SK-N-SH treated with all-trans-retinoic acid at 6 μM for 48 hours (cell line): ENCODE measurements at regions not wholly inside any gene's neighbourhood (a gene's known extent, or its start where the extent isn't known, plus 50 kb on each side); places are given as distances from the start of the nearest gene placed in this dataset.

Experiments
- ATAC-seq: fragments of 200-7000 bp; cut with Tn5 transposase; 3 replicates; pipeline ENCODE4 v1.9.1; 2020; ENCODE audit warnings: mild to moderate bottlenecking, moderate library complexity
- ARNTL ChIP-seq: fragments of 450-650 bp; formaldehyde crosslinking; IDR thresholded peaks from 2 replicates; pipeline ENCODE4 v1.5.0; 2020; ENCODE audit warnings: low read depth, mild to moderate bottlenecking, moderate library complexity, borderline replicate concordance
- BACH2 ChIP-seq: fragments of 250-450 bp; sonication (Bioruptor Pico); IDR thresholded peaks from 2 replicates; pipeline ENCODE4 v1.9.0; 2021; ENCODE audit warnings: mild to moderate bottlenecking, borderline replicate concordance
- CREB5 ChIP-seq: fragments of 250-450 bp; sonication (Bioruptor Pico); IDR thresholded peaks from 2 replicates; pipeline ENCODE4 v1.5.1; 2020; ENCODE audit warnings: low read depth, mild to moderate bottlenecking, moderate library complexity
- CSDC2 ChIP-seq: fragments of 250-450 bp; sonication (Bioruptor Pico); IDR thresholded peaks from 2 replicates; pipeline ENCODE4 v1.5.0; 2020; ENCODE audit warnings: mild to moderate bottlenecking, moderate library complexity
- CSRNP3 ChIP-seq: fragments of 250-450 bp; sonication (Bioruptor Pico); IDR thresholded peaks from 2 replicates; pipeline ENCODE4 v1.5.1; 2021; ENCODE audit warnings: mild to moderate bottlenecking, moderate library complexity
- ESRRG ChIP-seq: fragments of 250-450 bp; sonication (Bioruptor Pico); IDR thresholded peaks from 2 replicates; pipeline ENCODE4 v1.6.1; 2021; ENCODE audit warnings: mild to moderate bottlenecking
- GLIS3 ChIP-seq: fragments of 250-450 bp; sonication (Bioruptor Pico); IDR thresholded peaks from 2 replicates; pipeline ENCODE4 v1.5.0; 2020; ENCODE audit warnings: mild to moderate bottlenecking, moderate library complexity
- ISL1 ChIP-seq: fragments of 250-450 bp; sonication (Bioruptor Pico); IDR thresholded peaks from 2 replicates; pipeline ENCODE4 v2.1.2; 2022; ENCODE audit warnings: mild to moderate bottlenecking, moderate library complexity
- OSR1 ChIP-seq: fragments of 250-450 bp; sonication (Bioruptor Pico); IDR thresholded peaks from 2 replicates; pipeline ENCODE4 v1.8.0; 2022; ENCODE audit warnings: moderate library complexity, mild to moderate bottlenecking, inconsistent platforms
- PATZ1 ChIP-seq: fragments of 250-450 bp; sonication (Bioruptor Pico); IDR thresholded peaks from 2 replicates; pipeline ENCODE4 v1.8.0; 2020; ENCODE audit warnings: mild to moderate bottlenecking, moderate library complexity, borderline replicate concordance
- PPARA ChIP-seq: fragments of 250-450 bp; sonication (Bioruptor Pico); IDR thresholded peaks from 2 replicates; pipeline ENCODE4 v1.5.0; 2020; ENCODE audit warnings: mild to moderate bottlenecking, borderline replicate concordance
- RARB ChIP-seq: fragments of 250-450 bp; sonication (Bioruptor Pico); IDR thresholded peaks from 2 replicates; pipeline ENCODE4 v1.8.0; 2021; ENCODE audit warnings: mild to moderate bottlenecking, moderate library complexity
- SNAI2 ChIP-seq: fragments of 250-450 bp; sonication (Bioruptor Pico); IDR thresholded peaks from 2 replicates; pipeline ENCODE4 v1.5.0; 2020; ENCODE audit warnings: mild to moderate bottlenecking, moderate library complexity
- TOX ChIP-seq: fragments of 250-450 bp; sonication (Bioruptor Pico); IDR thresholded peaks from 2 replicates; pipeline ENCODE4 v1.8.0; 2021; ENCODE audit warnings: mild to moderate bottlenecking, moderate library complexity, borderline replicate concordance
- ZC3H10 ChIP-seq: fragments of 250-450 bp; sonication (Bioruptor Pico); IDR thresholded peaks from 2 replicates; pipeline ENCODE4 v1.5.1; 2021; ENCODE audit warnings: mild to moderate bottlenecking, moderate library complexity
- ZFP3 ChIP-seq: fragments of 250-450 bp; sonication (Bioruptor Pico); IDR thresholded peaks from 2 replicates; pipeline ENCODE4 v1.5.0; 2020; ENCODE audit warnings: mild to moderate bottlenecking, moderate library complexity
- ZFP30 ChIP-seq: fragments of 450-650 bp; formaldehyde crosslinking; IDR thresholded peaks from 2 replicates; pipeline ENCODE4 v1.5.0; 2022; ENCODE audit warnings: mild to moderate bottlenecking, moderate library complexity
- ZNF565 ChIP-seq: fragments of 450-650 bp; formaldehyde crosslinking; conservative IDR thresholded peaks from 2 replicates; pipeline ENCODE4 v1.5.0; 2020; ENCODE audit warnings: low read depth, mild to moderate bottlenecking, moderate library complexity
- ZNF70 ChIP-seq: fragments of 450-650 bp; formaldehyde crosslinking; IDR thresholded peaks from 2 replicates; pipeline ENCODE4 v1.5.0; 2020; ENCODE audit warnings: mild to moderate bottlenecking, moderate library complexity
- ZNF8 ChIP-seq: fragments of 450-650 bp; formaldehyde crosslinking; IDR thresholded peaks from 2 replicates; pipeline ENCODE4 v1.5.0; 2020; ENCODE audit warnings: mild to moderate bottlenecking, moderate library complexity
- TF ChIP-seq, protein P1 (sequence below): fragments of 250-450 bp; sonication (Bioruptor Pico); IDR thresholded peaks from 2 replicates; pipeline ENCODE4 v1.5.0; 2020; ENCODE audit warnings: mild to moderate bottlenecking, moderate library complexity
- TF ChIP-seq, protein P2 (sequence below): fragments of 250-450 bp; sonication (Bioruptor Pico); IDR thresholded peaks from 2 replicates; pipeline ENCODE4 v1.8.0; 2021; ENCODE audit warnings: low read depth, mild to moderate bottlenecking, moderate library complexity, borderline replicate concordance

GRCh38 chr3:81245501-81245900 is 515.9 kb downstream of the GBE1 start:
- no peak for ATAC-seq
- TF ChIP-seq ISL1 (CRISPR knock-in tag), result no peak
- no peak for TF ChIP-seq RARB
- TF ChIP-seq SNAI2 (CRISPR knock-in tag), result no peak
- TF ChIP-seq CSRNP3, result no peak
- TF ChIP-seq CSDC2, result no peak

DNA sequence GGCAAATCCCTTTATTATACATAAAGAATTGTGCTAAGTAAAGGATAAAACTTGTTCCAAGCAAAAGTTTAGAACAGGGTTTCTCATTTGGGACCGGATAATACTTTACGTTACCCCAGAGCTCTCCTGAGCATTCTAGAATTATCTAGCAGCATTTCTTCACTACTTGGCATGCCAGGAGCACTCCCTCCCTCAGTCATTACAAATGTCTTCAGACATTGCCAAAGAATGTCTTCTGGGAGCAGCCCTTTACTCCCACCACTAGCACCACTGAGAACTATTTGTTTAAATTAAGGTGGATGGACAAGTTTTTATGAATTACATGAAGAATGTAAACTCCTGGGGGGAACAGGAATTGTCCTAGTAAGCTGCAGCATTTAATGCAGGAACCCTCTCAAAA is 516.4 kb downstream of the GBE1 start:
- no peak for ATAC-seq
- TF ChIP-seq, protein P1, sequence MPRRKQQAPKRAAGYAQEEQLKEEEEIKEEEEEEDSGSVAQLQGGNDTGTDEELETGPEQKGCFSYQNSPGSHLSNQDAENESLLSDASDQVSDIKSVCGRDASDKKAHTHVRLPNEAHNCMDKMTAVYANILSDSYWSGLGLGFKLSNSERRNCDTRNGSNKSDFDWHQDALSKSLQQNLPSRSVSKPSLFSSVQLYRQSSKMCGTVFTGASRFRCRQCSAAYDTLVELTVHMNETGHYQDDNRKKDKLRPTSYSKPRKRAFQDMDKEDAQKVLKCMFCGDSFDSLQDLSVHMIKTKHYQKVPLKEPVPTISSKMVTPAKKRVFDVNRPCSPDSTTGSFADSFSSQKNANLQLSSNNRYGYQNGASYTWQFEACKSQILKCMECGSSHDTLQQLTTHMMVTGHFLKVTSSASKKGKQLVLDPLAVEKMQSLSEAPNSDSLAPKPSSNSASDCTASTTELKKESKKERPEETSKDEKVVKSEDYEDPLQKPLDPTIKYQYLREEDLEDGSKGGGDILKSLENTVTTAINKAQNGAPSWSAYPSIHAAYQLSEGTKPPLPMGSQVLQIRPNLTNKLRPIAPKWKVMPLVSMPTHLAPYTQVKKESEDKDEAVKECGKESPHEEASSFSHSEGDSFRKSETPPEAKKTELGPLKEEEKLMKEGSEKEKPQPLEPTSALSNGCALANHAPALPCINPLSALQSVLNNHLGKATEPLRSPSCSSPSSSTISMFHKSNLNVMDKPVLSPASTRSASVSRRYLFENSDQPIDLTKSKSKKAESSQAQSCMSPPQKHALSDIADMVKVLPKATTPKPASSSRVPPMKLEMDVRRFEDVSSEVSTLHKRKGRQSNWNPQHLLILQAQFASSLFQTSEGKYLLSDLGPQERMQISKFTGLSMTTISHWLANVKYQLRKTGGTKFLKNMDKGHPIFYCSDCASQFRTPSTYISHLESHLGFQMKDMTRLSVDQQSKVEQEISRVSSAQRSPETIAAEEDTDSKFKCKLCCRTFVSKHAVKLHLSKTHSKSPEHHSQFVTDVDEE (CRISPR knock-in tag), result no peak
- TF ChIP-seq OSR1 (CRISPR knock-in tag) (no peak), ZNF70 (no peak), ESRRG (CRISPR knock-in tag) (no peak), ZFP30 (CRISPR knock-in tag) (no peak), RARB (no peak), TOX (CRISPR knock-in tag) (no peak), CREB5 (no peak), ZC3H10 (CRISPR knock-in tag) (no peak), CSDC2 (no peak), ARNTL (no peak), ZNF8 (CRISPR knock-in tag) (no peak), ISL1 (CRISPR knock-in tag) (no peak), BACH2 (no peak), GLIS3 (CRISPR knock-in tag) (no peak), SNAI2 (CRISPR knock-in tag) (no peak), PATZ1 (CRISPR knock-in tag) (no peak), ZNF565 (CRISPR knock-in tag) (no peak)
- TF ChIP-seq, protein P2, sequence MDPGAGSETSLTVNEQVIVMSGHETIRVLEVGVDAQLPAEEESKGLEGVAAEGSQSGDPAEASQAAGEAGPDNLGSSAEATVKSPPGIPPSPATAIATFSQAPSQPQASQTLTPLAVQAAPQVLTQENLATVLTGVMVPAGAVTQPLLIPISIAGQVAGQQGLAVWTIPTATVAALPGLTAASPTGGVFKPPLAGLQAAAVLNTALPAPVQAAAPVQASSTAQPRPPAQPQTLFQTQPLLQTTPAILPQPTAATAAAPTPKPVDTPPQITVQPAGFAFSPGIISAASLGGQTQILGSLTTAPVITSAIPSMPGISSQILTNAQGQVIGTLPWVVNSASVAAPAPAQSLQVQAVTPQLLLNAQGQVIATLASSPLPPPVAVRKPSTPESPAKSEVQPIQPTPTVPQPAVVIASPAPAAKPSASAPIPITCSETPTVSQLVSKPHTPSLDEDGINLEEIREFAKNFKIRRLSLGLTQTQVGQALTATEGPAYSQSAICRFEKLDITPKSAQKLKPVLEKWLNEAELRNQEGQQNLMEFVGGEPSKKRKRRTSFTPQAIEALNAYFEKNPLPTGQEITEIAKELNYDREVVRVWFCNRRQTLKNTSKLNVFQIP (CRISPR knock-in tag), result no peak

- TF ChIP-seq ISL1 (CRISPR knock-in tag) (no peak), ZNF565 (CRISPR knock-in tag) (no peak), GLIS3 (CRISPR knock-in tag) (no peak), BACH2 (no peak), CREB5 (no peak), ZC3H10 (CRISPR knock-in tag) (no peak), ZFP3 (CRISPR knock-in tag) (no peak), CSDC2 (no peak), TOX (CRISPR knock-in tag) (no peak), RARB (no peak), ZNF8 (CRISPR knock-in tag) (no peak), ESRRG (CRISPR knock-in tag) (no peak), ZNF70 (no peak), SNAI2 (CRISPR knock-in tag) (no peak), PPARA (no peak), ARNTL (no peak)
- TF ChIP-seq, protein P1 (CRISPR knock-in tag), result no peak
- TF ChIP-seq, protein P2 (CRISPR knock-in tag), result no peak
- ATAC-seq, result no peak
Measured at GRCh38 chr3:81244231-81244630, 517.2 kb downstream of the GBE1 start.
